WTC11 (cell line): ENCODE measurements at regions not wholly inside any gene's neighbourhood (a gene's known extent, or its start where the extent isn't known, plus 50 kb on each side); places are given as distances from the start of the nearest gene placed in this dataset.

Experiments used
- ATAC-seq: fragments of 200-7000 bp; cut with Tn5 transposase; 2 replicates; pipeline ENCODE4 v1.10.0; 2021; ENCODE audit warnings: mild to moderate bottlenecking, moderate library complexity
- CTCF ChIA-PET: fragments of 300-600 bp; sonication (Branson Sonifier 250); formaldehyde crosslinking; loops from one replicate; lab custom pipeline; 2021; ENCODE audit warnings: antibody characterized with exemption; lab: Charles Lee
- POLR2A ChIA-PET: fragments of 350-600 bp; sonication (Branson Sonifier 250); formaldehyde crosslinking; loops from one replicate; lab custom pipeline; 2021; ENCODE audit warnings: antibody characterized with exemption; lab: Charles Lee
- DNase-seq: peaks from one replicate; pipeline ENCODE4 v3.0.0; 2021; ENCODE audit warnings: low spot score
- H3K27ac Mint-ChIP-seq: 2 replicates; pipeline ENCODE4 v1.8.0; 2021; ENCODE audit warnings: mixed read lengths
- H3K27me3 Mint-ChIP-seq: 2 replicates; pipeline ENCODE4 v1.8.0; 2021; ENCODE audit warnings: low read depth, mild to moderate bottlenecking, moderate library complexity, mixed read lengths
- H3K36me3 Mint-ChIP-seq: 2 replicates; pipeline ENCODE4 v1.8.0; 2021; ENCODE audit warnings: mixed read lengths
- H3K4me1 Mint-ChIP-seq: 2 replicates; pipeline ENCODE4 v1.8.0; 2022; ENCODE audit warnings: mixed read lengths
- H3K4me3 Mint-ChIP-seq: 2 replicates; pipeline ENCODE4 v1.8.0; 2021; ENCODE audit warnings: mild to moderate bottlenecking, moderate library complexity, mixed read lengths
- H3K9me3 Mint-ChIP-seq: 2 replicates; pipeline ENCODE4 v1.8.0; 2021; ENCODE audit warnings: mixed read lengths
- ETV6 ChIP-seq: sonication (generic); formaldehyde crosslinking; IDR thresholded peaks from 2 replicates; pipeline ENCODE4 v1.8.1; 2022; ENCODE audit warnings: mild to moderate bottlenecking, missing genetic modification reagents
- HMGA2 ChIP-seq: fragments of 250-450 bp; sonication (Bioruptor Pico); IDR thresholded peaks from 2 replicates; pipeline ENCODE4 v1.4.0; 2021; ENCODE audit warnings: mild to moderate bottlenecking, moderate library complexity
- HMGXB4 ChIP-seq: sonication (generic); formaldehyde crosslinking; IDR thresholded peaks from 2 replicates; pipeline ENCODE4 v1.8.1; 2023; ENCODE audit warnings: mild to moderate bottlenecking, moderate library complexity, missing genetic modification reagents
- JUN ChIP-seq: sonication (generic); formaldehyde crosslinking; IDR thresholded peaks from 2 replicates; pipeline ENCODE4 v1.8.0; 2023; ENCODE audit warnings: mild to moderate bottlenecking, missing genetic modification reagents
- NFE2L1 ChIP-seq: sonication (generic); formaldehyde crosslinking; IDR thresholded peaks from 2 replicates; pipeline ENCODE4 v1.8.1; 2023; ENCODE audit warnings: missing genetic modification reagents
- OVOL2 ChIP-seq: fragments of 250-450 bp; sonication (Bioruptor Pico); IDR thresholded peaks from 2 replicates; pipeline ENCODE4 v1.9.0; 2021; ENCODE audit warnings: mild to moderate bottlenecking, borderline replicate concordance
- RELA ChIP-seq: sonication (generic); formaldehyde crosslinking; IDR thresholded peaks from 2 replicates; pipeline ENCODE4 v1.8.1; 2022; ENCODE audit warnings: missing genetic modification reagents, mild to moderate bottlenecking, borderline replicate concordance
- TEAD4 ChIP-seq: sonication (generic); formaldehyde crosslinking; IDR thresholded peaks from 2 replicates; pipeline ENCODE4 v1.8.0; 2022; ENCODE audit warnings: mild to moderate bottlenecking, missing genetic modification reagents
- USF2 ChIP-seq: sonication (generic); formaldehyde crosslinking; IDR thresholded peaks from 2 replicates; pipeline ENCODE4 v1.8.1; 2023; ENCODE audit warnings: mild to moderate bottlenecking, missing genetic modification reagents, moderate library complexity
- ZMAT4 ChIP-seq: fragments of 250-450 bp; sonication (Bioruptor Pico); IDR thresholded peaks from 2 replicates; pipeline ENCODE4 v1.9.0; 2021; ENCODE audit warnings: mild to moderate bottlenecking
- ZNF423 ChIP-seq: fragments of 250-450 bp; sonication (Bioruptor Pico); IDR thresholded peaks from 2 replicates; pipeline ENCODE4 v2.1.2; 2022; ENCODE audit warnings: mild to moderate bottlenecking, moderate library complexity
- TF ChIP-seq, protein P1 (sequence below): sonication (generic); formaldehyde crosslinking; conservative IDR thresholded peaks from 2 replicates; pipeline ENCODE4 v1.8.1; 2022; ENCODE audit warnings: mild to moderate bottlenecking, missing genetic modification reagents
- TF ChIP-seq, protein P2 (sequence below): sonication (generic); formaldehyde crosslinking; IDR thresholded peaks from 2 replicates; pipeline ENCODE4 v1.8.0; 2022; ENCODE audit warnings: mild to moderate bottlenecking, missing genetic modification reagents
- TF ChIP-seq, protein P3 (sequence below): sonication (generic); formaldehyde crosslinking; IDR thresholded peaks from 2 replicates; pipeline ENCODE4 v1.8.1; 2023; ENCODE audit warnings: mild to moderate bottlenecking, missing genetic modification reagents, borderline replicate concordance

DNA sequence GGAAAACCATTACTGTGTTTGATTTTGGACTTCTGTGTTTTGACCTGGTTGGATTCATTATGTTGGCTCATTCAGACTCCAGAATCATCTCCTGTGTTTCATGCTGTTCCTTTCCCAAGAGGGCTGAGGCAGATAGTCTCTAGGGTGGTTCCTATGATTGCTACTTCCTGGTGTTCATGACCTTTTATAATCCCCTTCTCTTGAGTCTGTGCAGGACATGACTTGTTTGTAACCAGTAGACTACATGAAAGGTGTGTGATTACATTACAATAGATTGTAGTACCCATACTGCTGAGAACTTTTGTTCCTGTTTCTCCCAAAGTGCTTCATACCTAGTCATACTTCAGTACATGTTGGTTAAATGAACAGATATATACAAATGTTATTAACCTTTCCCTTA, 700.6 kb downstream of the METTL15 start (continued):
- TF ChIP-seq ETV6 (CRISPR knock-in tag) (no peak), OVOL2 (CRISPR knock-in tag) (no peak), JUN (CRISPR knock-in tag) (no peak), RELA (CRISPR knock-in tag) (no peak), NFE2L1 (CRISPR knock-in tag) (no peak), ZMAT4 (CRISPR knock-in tag) (no peak), USF2 (no peak), TEAD4 (no peak), HMGXB4 (CRISPR knock-in tag) (no peak)
- TF ChIP-seq, protein P1, sequence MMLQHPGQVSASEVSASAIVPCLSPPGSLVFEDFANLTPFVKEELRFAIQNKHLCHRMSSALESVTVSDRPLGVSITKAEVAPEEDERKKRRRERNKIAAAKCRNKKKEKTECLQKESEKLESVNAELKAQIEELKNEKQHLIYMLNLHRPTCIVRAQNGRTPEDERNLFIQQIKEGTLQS (CRISPR knock-in tag), result no peak
- TF ChIP-seq, protein P2, sequence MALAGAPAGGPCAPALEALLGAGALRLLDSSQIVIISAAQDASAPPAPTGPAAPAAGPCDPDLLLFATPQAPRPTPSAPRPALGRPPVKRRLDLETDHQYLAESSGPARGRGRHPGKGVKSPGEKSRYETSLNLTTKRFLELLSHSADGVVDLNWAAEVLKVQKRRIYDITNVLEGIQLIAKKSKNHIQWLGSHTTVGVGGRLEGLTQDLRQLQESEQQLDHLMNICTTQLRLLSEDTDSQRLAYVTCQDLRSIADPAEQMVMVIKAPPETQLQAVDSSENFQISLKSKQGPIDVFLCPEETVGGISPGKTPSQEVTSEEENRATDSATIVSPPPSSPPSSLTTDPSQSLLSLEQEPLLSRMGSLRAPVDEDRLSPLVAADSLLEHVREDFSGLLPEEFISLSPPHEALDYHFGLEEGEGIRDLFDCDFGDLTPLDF, result no peak

GRCh38 chr11:28799316-28799715, 691.1 kb downstream of the METTL15 start:
- Mint-ChIP-seq H3K27me3 (peaks cover 33% of the 10 kb centered on the region), H3K9me3 (peaks cover 15% of the 10 kb centered on the region), H3K27ac (no peak overlapping the region), H3K36me3 (no peaks in the 10 kb centered on the region), H3K4me3 (no peak overlapping the region), H3K4me1 (peaks cover 21% of the 10 kb centered on the region)
- TF ChIP-seq NFE2L1 (CRISPR knock-in tag) (no peak), ZNF423 (no peak), HMGA2 (CRISPR knock-in tag) (no peak)
- CTCF ChIA-PET, result no interaction called here
- ATAC-seq, result no peak
- no peak for DNase-seq
- POLR2A ChIA-PET, result no interaction called here

GRCh38 chr11:28798286-28798685, 690.1 kb downstream of the METTL15 start:
- Mint-ChIP-seq H3K4me1 (peaks cover 32% of the 10 kb centered on the region), H3K27me3 (peaks cover 33% of the 10 kb centered on the region), H3K27ac (no peak overlapping the region), H3K4me3 (no peak overlapping the region), H3K9me3 (peaks cover 12% of the 10 kb centered on the region), H3K36me3 (no peaks in the 10 kb centered on the region)
- DNase-seq, result no peak
- ATAC-seq, result no peak
- ChIA-PET CTCF (no interaction called here), POLR2A (no interaction called here)
- TF ChIP-seq, protein P3, sequence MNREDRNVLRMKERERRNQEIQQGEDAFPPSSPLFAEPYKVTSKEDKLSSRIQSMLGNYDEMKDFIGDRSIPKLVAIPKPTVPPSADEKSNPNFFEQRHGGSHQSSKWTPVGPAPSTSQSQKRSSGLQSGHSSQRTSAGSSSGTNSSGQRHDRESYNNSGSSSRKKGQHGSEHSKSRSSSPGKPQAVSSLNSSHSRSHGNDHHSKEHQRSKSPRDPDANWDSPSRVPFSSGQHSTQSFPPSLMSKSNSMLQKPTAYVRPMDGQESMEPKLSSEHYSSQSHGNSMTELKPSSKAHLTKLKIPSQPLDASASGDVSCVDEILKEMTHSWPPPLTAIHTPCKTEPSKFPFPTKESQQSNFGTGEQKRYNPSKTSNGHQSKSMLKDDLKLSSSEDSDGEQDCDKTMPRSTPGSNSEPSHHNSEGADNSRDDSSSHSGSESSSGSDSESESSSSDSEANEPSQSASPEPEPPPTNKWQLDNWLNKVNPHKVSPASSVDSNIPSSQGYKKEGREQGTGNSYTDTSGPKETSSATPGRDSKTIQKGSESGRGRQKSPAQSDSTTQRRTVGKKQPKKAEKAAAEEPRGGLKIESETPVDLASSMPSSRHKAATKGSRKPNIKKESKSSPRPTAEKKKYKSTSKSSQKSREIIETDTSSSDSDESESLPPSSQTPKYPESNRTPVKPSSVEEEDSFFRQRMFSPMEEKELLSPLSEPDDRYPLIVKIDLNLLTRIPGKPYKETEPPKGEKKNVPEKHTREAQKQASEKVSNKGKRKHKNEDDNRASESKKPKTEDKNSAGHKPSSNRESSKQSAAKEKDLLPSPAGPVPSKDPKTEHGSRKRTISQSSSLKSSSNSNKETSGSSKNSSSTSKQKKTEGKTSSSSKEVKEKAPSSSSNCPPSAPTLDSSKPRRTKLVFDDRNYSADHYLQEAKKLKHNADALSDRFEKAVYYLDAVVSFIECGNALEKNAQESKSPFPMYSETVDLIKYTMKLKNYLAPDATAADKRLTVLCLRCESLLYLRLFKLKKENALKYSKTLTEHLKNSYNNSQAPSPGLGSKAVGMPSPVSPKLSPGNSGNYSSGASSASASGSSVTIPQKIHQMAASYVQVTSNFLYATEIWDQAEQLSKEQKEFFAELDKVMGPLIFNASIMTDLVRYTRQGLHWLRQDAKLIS (CRISPR knock-in tag), result no peak
